OCI-LY7 (cell line): ENCODE measurements at regions not wholly inside any gene's neighbourhood (a gene's known extent, or its start where the extent isn't known, plus 50 kb on each side); places are given as distances from the start of the nearest gene placed in this dataset.
"Not testable (repeated sequence)": the region's sequence is repeated elsewhere in the genome, so short reads cannot be mapped to it uniquely, and the experiment has no call there.

Experiments used
- EZH2phosphoT487 ChIP-seq: fragments of 200-600 bp; sonication (generic); IDR thresholded peaks from 2 replicates; pipeline ENCODE4 v1.6.1; 2018; ENCODE audit warnings: low read depth, borderline replicate concordance, mild to moderate bottlenecking, mixed run types, antibody characterized with exemption, low read length, moderate library complexity, mixed read lengths
- TF ChIP-seq, protein P1 (sequence below): fragments of 200-600 bp; sonication (generic); conservative IDR thresholded peaks from 2 replicates; pipeline ENCODE4 v1.5.1; 2014; ENCODE audit warnings: mild to moderate bottlenecking, antibody characterized with exemption, low read length, moderate library complexity, mixed read lengths

DNA sequence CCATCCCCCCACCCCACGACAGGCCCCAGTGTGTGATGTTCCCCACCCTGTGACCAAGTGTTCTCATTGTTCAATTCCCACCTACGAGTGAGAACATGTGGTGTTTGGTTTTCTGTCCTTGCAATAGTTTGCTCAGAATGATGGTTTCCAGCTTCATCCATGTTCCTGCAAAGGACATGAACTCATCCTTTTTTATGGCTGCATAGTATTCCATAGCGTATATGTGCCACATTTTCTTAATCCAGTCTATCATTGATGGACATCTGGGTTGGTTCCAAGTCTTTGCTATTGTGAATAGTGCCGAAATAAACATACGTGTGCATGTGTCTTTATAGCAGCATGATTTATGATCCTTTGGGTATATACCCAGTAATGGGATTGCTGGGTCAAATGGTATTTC lies 132.5 kb downstream of the EBLN2 start:
- TF ChIP-seq, protein P1, sequence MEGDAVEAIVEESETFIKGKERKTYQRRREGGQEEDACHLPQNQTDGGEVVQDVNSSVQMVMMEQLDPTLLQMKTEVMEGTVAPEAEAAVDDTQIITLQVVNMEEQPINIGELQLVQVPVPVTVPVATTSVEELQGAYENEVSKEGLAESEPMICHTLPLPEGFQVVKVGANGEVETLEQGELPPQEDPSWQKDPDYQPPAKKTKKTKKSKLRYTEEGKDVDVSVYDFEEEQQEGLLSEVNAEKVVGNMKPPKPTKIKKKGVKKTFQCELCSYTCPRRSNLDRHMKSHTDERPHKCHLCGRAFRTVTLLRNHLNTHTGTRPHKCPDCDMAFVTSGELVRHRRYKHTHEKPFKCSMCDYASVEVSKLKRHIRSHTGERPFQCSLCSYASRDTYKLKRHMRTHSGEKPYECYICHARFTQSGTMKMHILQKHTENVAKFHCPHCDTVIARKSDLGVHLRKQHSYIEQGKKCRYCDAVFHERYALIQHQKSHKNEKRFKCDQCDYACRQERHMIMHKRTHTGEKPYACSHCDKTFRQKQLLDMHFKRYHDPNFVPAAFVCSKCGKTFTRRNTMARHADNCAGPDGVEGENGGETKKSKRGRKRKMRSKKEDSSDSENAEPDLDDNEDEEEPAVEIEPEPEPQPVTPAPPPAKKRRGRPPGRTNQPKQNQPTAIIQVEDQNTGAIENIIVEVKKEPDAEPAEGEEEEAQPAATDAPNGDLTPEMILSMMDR = not testable (repeated sequence)
- not testable (repeated sequence) for TF ChIP-seq EZH2phosphoT487
